ENCODE measurements at regions not wholly inside any gene's neighbourhood (a gene's known extent, or its start where the extent isn't known, plus 50 kb on each side); places are given as distances from the start of the nearest gene placed in this dataset.

DNA sequence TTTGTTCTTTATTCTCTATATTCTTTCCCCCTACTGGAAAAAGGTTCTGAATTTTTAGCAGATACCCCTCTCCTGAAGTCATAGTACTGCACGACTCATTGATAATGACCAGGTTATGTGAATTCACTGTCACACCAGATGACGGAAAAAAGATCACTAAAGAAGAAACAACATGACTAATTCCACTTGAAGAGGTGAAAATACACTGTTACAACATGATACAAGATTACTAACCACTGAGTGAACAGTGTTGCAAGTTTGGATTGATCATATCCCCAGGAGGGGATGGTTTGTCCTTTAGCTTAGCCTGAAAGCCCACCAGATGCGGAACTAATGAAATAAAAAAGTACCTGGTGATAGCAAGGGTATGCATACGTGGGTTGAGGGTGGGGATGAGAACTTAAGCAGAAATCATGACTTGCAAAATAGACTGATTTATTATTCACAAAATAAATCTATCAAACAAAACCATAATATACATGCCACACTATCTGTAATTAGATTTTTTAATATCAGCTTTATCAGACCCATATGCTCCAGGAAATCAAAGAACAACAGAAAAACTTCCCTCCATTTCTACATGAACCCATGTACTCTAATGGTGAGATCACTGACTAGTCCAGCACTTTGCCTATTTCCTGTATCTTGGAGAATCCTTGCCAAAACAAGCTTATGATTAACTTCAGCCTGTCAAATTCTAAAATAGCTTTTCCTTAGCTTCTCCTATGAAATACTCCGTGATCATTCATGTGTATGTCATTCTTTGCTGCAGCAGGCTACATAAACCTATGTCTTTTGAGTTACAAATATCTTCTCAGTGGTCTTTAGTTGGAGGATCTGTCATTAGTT, 257.4 kb upstream of the AGA start:
- Histone ChIP-seq H4K20me1 (ENCODE audit: insufficient read depth, low read length) (no peaks in the 10 kb centered on the region), H3K9me2 (replicated peaks; ENCODE audit: insufficient read depth, low read length) (no peaks in the 10 kb centered on the region), H3K4me1 (ENCODE audit: low read length) (no peaks in the 10 kb centered on the region), H3K27me3 (replicated peaks; ENCODE audit: insufficient read depth, low read length) (no peaks in the 10 kb centered on the region), H3K9me3 (replicated peaks; ENCODE audit: insufficient read depth, low read length) (no peaks in the 10 kb centered on the region), H3K9ac (ENCODE audit: low read length) (no peak overlapping the region), H2AFZ (ENCODE audit: low read length) (no peak overlapping the region), H3K79me2 (ENCODE audit: low read length) (no peaks in the 10 kb centered on the region), H3K4me2 (ENCODE audit: low read depth, low read length) (no peak overlapping the region), H3K27ac (ENCODE audit: low read length) (no peak overlapping the region), H3K4me3 (ENCODE audit: low read length) (no peak overlapping the region), H3K36me3 (replicated peaks; ENCODE audit: insufficient read depth, low read length) (no peaks in the 10 kb centered on the region), H3F3A (ENCODE audit: insufficient read depth, low read length) (no peaks in the 10 kb centered on the region)
- no peak for TF ChIP-seq EZH2 (optimal IDR thresholded peaks at IDR 0.05; ENCODE audit: low read depth, low read length)
- TF ChIP-seq EZH2phosphoT487 (IDR thresholded peaks at IDR 0.05; ENCODE audit: low read length), result no peak
- TF ChIP-seq CTCF (IDR thresholded peaks at IDR 0.05; ENCODE audit: low read length), result no peak
- no peak for DNase-seq

DNA sequence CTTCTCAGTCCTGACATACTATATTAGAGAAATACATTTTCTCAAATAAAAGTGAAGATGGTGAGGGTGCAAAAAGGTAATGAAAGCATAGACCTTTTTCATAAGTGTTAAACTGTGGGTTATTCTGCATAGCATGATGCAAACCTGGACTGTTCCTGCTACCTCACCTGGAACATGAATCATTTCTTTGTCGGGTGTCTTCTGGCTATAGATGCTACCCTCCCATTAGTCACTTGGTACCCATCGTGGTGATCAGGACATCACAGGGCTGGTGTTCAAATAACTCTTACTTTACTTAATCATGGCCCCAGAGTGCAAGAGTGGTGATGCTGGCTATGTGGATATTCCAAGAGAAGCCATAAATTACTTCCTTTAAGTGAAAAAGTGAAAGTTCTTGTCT, 264.7 kb upstream of the AGA start:
- Histone ChIP-seq H3K4me1 (ENCODE audit: low read length) (no peaks in the 10 kb centered on the region), H3K4me2 (ENCODE audit: low read depth, low read length) (no peak overlapping the region), H3K9ac (ENCODE audit: low read length) (no peak overlapping the region), H3K9me2 (replicated peaks; ENCODE audit: insufficient read depth, low read length) (no peaks in the 10 kb centered on the region), H3K27me3 (replicated peaks; ENCODE audit: insufficient read depth, low read length) (no peaks in the 10 kb centered on the region), H3K36me3 (replicated peaks; ENCODE audit: insufficient read depth, low read length) (no peaks in the 10 kb centered on the region), H3F3A (ENCODE audit: insufficient read depth, low read length) (no peaks in the 10 kb centered on the region), H3K79me2 (ENCODE audit: low read length) (no peaks in the 10 kb centered on the region), H4K20me1 (ENCODE audit: insufficient read depth, low read length) (no peaks in the 10 kb centered on the region), H3K4me3 (ENCODE audit: low read length) (no peak overlapping the region), H3K27ac (ENCODE audit: low read length) (no peak overlapping the region), H2AFZ (ENCODE audit: low read length) (no peak overlapping the region), H3K9me3 (replicated peaks; ENCODE audit: insufficient read depth, low read length) (no peaks in the 10 kb centered on the region)
- TF ChIP-seq EZH2phosphoT487 (IDR thresholded peaks at IDR 0.05; ENCODE audit: low read length) (no peak), CTCF (IDR thresholded peaks at IDR 0.05; ENCODE audit: low read length) (no peak), EZH2 (optimal IDR thresholded peaks at IDR 0.05; ENCODE audit: low read depth, low read length) (no peak)
- no peak for DNase-seq

GRCh38 chr4:177713454-177713853, 271.2 kb upstream of the AGA start:
- TF ChIP-seq EZH2 (optimal IDR thresholded peaks at IDR 0.05; ENCODE audit: low read depth, low read length) (no peak), EZH2phosphoT487 (IDR thresholded peaks at IDR 0.05; ENCODE audit: low read length) (no peak), CTCF (IDR thresholded peaks at IDR 0.05; ENCODE audit: low read length) (no peak)
- Histone ChIP-seq H3F3A (ENCODE audit: insufficient read depth, low read length) (no peaks in the 10 kb centered on the region), H3K27me3 (replicated peaks; ENCODE audit: insufficient read depth, low read length) (no peaks in the 10 kb centered on the region), H3K79me2 (ENCODE audit: low read length) (no peaks in the 10 kb centered on the region), H3K9ac (ENCODE audit: low read length) (no peak overlapping the region), H4K20me1 (ENCODE audit: insufficient read depth, low read length) (no peaks in the 10 kb centered on the region), H3K4me3 (ENCODE audit: low read length) (no peak overlapping the region), H3K4me1 (ENCODE audit: low read length) (no peaks in the 10 kb centered on the region), H3K4me2 (ENCODE audit: low read depth, low read length) (no peak overlapping the region), H3K27ac (ENCODE audit: low read length) (no peak overlapping the region), H3K9me3 (replicated peaks; ENCODE audit: insufficient read depth, low read length) (no peaks in the 10 kb centered on the region), H2AFZ (ENCODE audit: low read length) (no peak overlapping the region), H3K9me2 (replicated peaks; ENCODE audit: insufficient read depth, low read length) (no peaks in the 10 kb centered on the region), H3K36me3 (replicated peaks; ENCODE audit: insufficient read depth, low read length) (no peaks in the 10 kb centered on the region)
- no peak for DNase-seq

All from MM.1S (cell line).